HCT116 (cell line): ENCODE measurements at regions not wholly inside any gene's neighbourhood (a gene's known extent, or its start where the extent isn't known, plus 50 kb on each side); places are given as distances from the start of the nearest gene placed in this dataset.

Experiments
- CTCF ChIP-seq, 3 experiments: fragments of 200-600 bp in 1 of 3; sonication (generic) in 1 of 3; IDR thresholded peaks in 2 of 3; conservative IDR thresholded peaks in 1 of 3; 2 replicates each; pipeline ENCODE4 v1.5.1; 2012 to 2017; ENCODE audit warnings: low read depth in 2 of 3, low read length in 2 of 3, antibody characterized with exemption in 1 of 3, borderline replicate concordance in 1 of 3, control low read depth in 1 of 3, mild to moderate bottlenecking in 1 of 3, mixed read lengths in 1 of 3, mixed run types in 1 of 3, moderate library complexity in 1 of 3; ENCODE audit not compliant: insufficient read depth in 1 of 3
- EGR1 ChIP-seq: IDR thresholded peaks from 2 replicates; pipeline ENCODE4 v1.6.1; 2012; ENCODE audit warnings: low read depth
- EZH2 ChIP-seq: fragments of 200-600 bp; sonication (generic); IDR thresholded peaks from 2 replicates; pipeline ENCODE4 v1.6.1; 2017; ENCODE audit warnings: antibody characterized with exemption, mixed run types
- JUND ChIP-seq: IDR thresholded peaks from 2 replicates; pipeline ENCODE4 v1.6.1; 2012
- MAX ChIP-seq: IDR thresholded peaks from 2 replicates; pipeline ENCODE4 v1.6.1; 2012
- POLR2A ChIP-seq: IDR thresholded peaks from 2 replicates; pipeline ENCODE4 v1.7.0; 2011; ENCODE audit warnings: borderline replicate concordance; ENCODE audit not compliant: insufficient read depth, insufficient read length; ENCODE audit errors: extremely low read depth
- REST ChIP-seq: IDR thresholded peaks from 2 replicates; pipeline ENCODE4 v1.6.1; 2012; ENCODE audit warnings: low read depth

GRCh38 chr13:53405616-53406015 is 377.0 kb downstream of the OLFM4 start:
- no peak for TF ChIP-seq CTCF (IDR thresholded peaks at IDR 0.05 in 2 of 3, conservative IDR thresholded peaks at IDR 0.05 in 1 of 3; ENCODE audit: borderline replicate concordance in 1 of 3, insufficient read depth in 1 of 3, low read depth in 2 of 3, low read length in 2 of 3)
- TF ChIP-seq POLR2A, result no peak
- TF ChIP-seq EGR1, result no peak
- no peak for TF ChIP-seq EZH2
- no peak for TF ChIP-seq REST
- no peak for TF ChIP-seq MAX
- TF ChIP-seq JUND, result no peak
